K562 (cell line): ENCODE measurements at regions not wholly inside any gene's neighbourhood (a gene's known extent, or its start where the extent isn't known, plus 50 kb on each side); places are given as distances from the start of the nearest gene placed in this dataset.

Source experiments
- ATAC-seq: fragments of 200-7000 bp; cut with Tn5 transposase; 3 replicates; pipeline ENCODE4 v1.9.1; 2020; ENCODE audit warnings: moderate library complexity
- BruUV-seq: library from RNA; stranded (reverse); fragments of 400-500 nt; replicated peaks from 2 replicates; lab custom pipeline; 2021; lab: Mats Ljungman, UMichigan
- CTCF ChIA-PET: fragments of 300-600 bp; formaldehyde crosslinking; extraction: SDS; loops from one replicate; lab custom pipeline; 2021; ENCODE audit warnings: low intra/inter-chr PET ratio; lab: Yijun Ruan, JAX
- POLR2A ChIA-PET: fragments of 300-600, 350-650 bp; sonication (Branson Sonifier 250); formaldehyde crosslinking; extraction: SDS; loops from one replicate; lab custom pipeline; 2021; ENCODE audit warnings: antibody characterized with exemption, inconsistent platforms; lab: Yijun Ruan, JAX
- DNase-seq, 4 experiments: peaks; one replicate each; pipeline versions ENCODE4 v3.0.0 to v3.0.0-alpha.2; 2011 to 2018; ENCODE audit warnings: low spot score in 3 of 4, mixed read lengths in 3 of 4; ENCODE audit errors: extremely low read depth in 1 of 4
- FAIRE-seq: peaks from 2 replicates; lab custom pipeline; 2011; peaks lifted over from hg19 to GRCh38; lab: Jason Lieb, UNC
- H2AFZ ChIP-seq: 2 replicates; pipeline ENCODE4 v1.6.0; 2011; ENCODE audit warnings: low read depth, low read length, control low read depth, inconsistent platforms
- H3K27ac ChIP-seq: fragments of 200-600 bp; 3 replicates; pipeline ENCODE4 v1.8.0; 2011; ENCODE audit warnings: low read depth, mild to moderate bottlenecking, control low read depth, inconsistent platforms, low read length, moderate library complexity, mixed read lengths; ENCODE audit errors: extremely low read depth
- H3K27me3 ChIP-seq, 2 experiments: fragments of 300-600 bp in 1 of 2; 2 replicates in 1 of 2; 3 replicates in 1 of 2; pipeline versions ENCODE4 v1.6.0 to v1.8.0; 2011; ENCODE audit warnings: inconsistent platforms in 2 of 2, low read length in 2 of 2, mild to moderate bottlenecking in 1 of 2, mixed read lengths in 1 of 2, moderate library complexity in 1 of 2; ENCODE audit not compliant: control insufficient read depth in 2 of 2, insufficient read depth in 2 of 2
- H3K36me3 ChIP-seq: fragments of 300-600 bp; 3 replicates; pipeline ENCODE4 v1.8.0; 2011; ENCODE audit warnings: mild to moderate bottlenecking, low read length, inconsistent platforms; ENCODE audit not compliant: control insufficient read depth, insufficient read depth
- H3K4me1 ChIP-seq, 2 experiments: fragments of 200-600 bp in 1 of 2; replicated peaks in 1 of 2; 2 replicates in 1 of 2; 3 replicates in 1 of 2; pipeline versions ENCODE4 v1.5.1 to v1.8.0; 2011; ENCODE audit warnings: inconsistent platforms in 2 of 2, low read length in 2 of 2, mild to moderate bottlenecking in 1 of 2, mixed read lengths in 1 of 2, moderate library complexity in 1 of 2; ENCODE audit not compliant: control insufficient read depth in 2 of 2, insufficient read depth in 2 of 2
- H3K4me2 ChIP-seq: 2 replicates; pipeline ENCODE4 v1.6.1; 2011; ENCODE audit warnings: low read length, control low read depth, inconsistent platforms, mixed read lengths; ENCODE audit not compliant: insufficient read depth
- H3K4me3 ChIP-seq: fragments of 200-600 bp; sonication (generic), shearing (Covaris generic); 2 replicates; pipeline ENCODE4 v1.5.1; 2016; ENCODE audit warnings: control low read depth, inconsistent platforms
- H3K79me2 ChIP-seq: fragments of 200-600 bp; 3 replicates; pipeline ENCODE4 v1.8.0; 2011; ENCODE audit warnings: low read length, inconsistent platforms; ENCODE audit not compliant: control insufficient read depth, insufficient read depth
- H3K9ac ChIP-seq, 2 experiments: 2 replicates each; pipeline versions ENCODE4 v1.6.0 to v1.6.1; 2011; ENCODE audit warnings: low read depth in 2 of 2, low read length in 2 of 2, control low read depth in 1 of 2, inconsistent platforms in 1 of 2, mild to moderate bottlenecking in 1 of 2, mixed read lengths in 1 of 2; ENCODE audit not compliant: insufficient read depth in 1 of 2
- H3K9me1 ChIP-seq: one replicate; pipeline ENCODE4 v1.6.0; 2011; ENCODE audit warnings: inconsistent platforms, mild to moderate bottlenecking, low read length, moderate library complexity; ENCODE audit not compliant: control insufficient read depth, insufficient read depth
- H3K9me3 ChIP-seq: replicated peaks from 2 replicates; pipeline ENCODE4 v1.5.1; 2011; ENCODE audit warnings: low read depth, low read length, inconsistent platforms; ENCODE audit not compliant: control insufficient read depth, insufficient read depth
- H4K20me1 ChIP-seq: replicated peaks from 2 replicates; pipeline ENCODE4 v1.6.1; 2011; ENCODE audit warnings: low read length, inconsistent platforms, mixed read lengths; ENCODE audit not compliant: control insufficient read depth, insufficient read depth
- ETV5 ChIP-seq: sonication (generic); formaldehyde crosslinking; IDR thresholded peaks from 2 replicates; pipeline ENCODE4 v1.4.0; 2020; ENCODE audit warnings: low read depth, mild to moderate bottlenecking, missing genetic modification reagents
- ZNF407 ChIP-seq: fragments of 450-650 bp; IDR thresholded peaks from 2 replicates; pipeline ENCODE4 v1.6.1; 2016; ENCODE audit warnings: low read depth
- WGBS: fragments of 100-300 bp; shearing (Covaris generic); methylation state at CpG from one replicate; pipeline ENCODE4 v1.1.6; 2016; ENCODE audit warnings: low coverage, mixed read lengths; ENCODE audit not compliant: insufficient coverage; ENCODE audit errors: missing lambda C conversion rate; 5-methylcytosine and 5-hydroxymethylcytosine counted together
- in situ Hi-C: fragments of 300-500 bp; cut with MboI; formaldehyde crosslinking; loops from 4 replicates; pipeline ENCODE4 v1.15.0; 2018; ENCODE audit warnings: inconsistent platforms, mixed read lengths
- intact Hi-C: fragments of 100-400 bp; cut with micrococcal nuclease; formaldehyde crosslinking; loops from 2 replicates; pipeline ENCODE4 v1.14.2; 2022
- TF ChIP-seq, protein P1 (sequence below), 3 experiments: fragments of 200-800 bp in 1 of 3; fragments of 250-450 bp in 1 of 3; fragments of 450-650 bp in 1 of 3; sonication (Bioruptor Pico) in 1 of 3; sonication (Bioruptor generic) in 1 of 3; formaldehyde crosslinking in 1 of 3; IDR thresholded peaks; 2 replicates each; pipeline versions ENCODE4 v1.6.1 to v1.8.0; 2016 to 2022; ENCODE audit warnings: mild to moderate bottlenecking in 2 of 3, missing genetic modification characterization in 2 of 3, missing compliant biosample characterization in 1 of 3, moderate library complexity in 1 of 3

GRCh38 chr3:64900156-64900555, 212.4 kb upstream of the ADAMTS9 start:
- POLR2A ChIA-PET: no interaction called here
- in situ Hi-C loops (no loop called here), intact Hi-C loops (no loop called here)
- Histone ChIP-seq H2AFZ (no peak overlapping the region), H3K4me2 (no peak overlapping the region), H3K36me3 (no peaks in the 10 kb centered on the region), H3K9me1 (no peaks in the 10 kb centered on the region), H3K27me3 (no peaks in the 10 kb centered on the region), H4K20me1 (no peaks in the 10 kb centered on the region), H3K27ac (no peak overlapping the region), H3K4me3 (no peak overlapping the region), H3K79me2 (no peaks in the 10 kb centered on the region), H3K9ac (no peak overlapping the region), H3K9me3 (no peaks in the 10 kb centered on the region), H3K4me1 (no peaks in the 10 kb centered on the region; a peak in 1 of 5 replicates)
- no TSS peak for BruUV-seq
- TF ChIP-seq, protein P1, sequence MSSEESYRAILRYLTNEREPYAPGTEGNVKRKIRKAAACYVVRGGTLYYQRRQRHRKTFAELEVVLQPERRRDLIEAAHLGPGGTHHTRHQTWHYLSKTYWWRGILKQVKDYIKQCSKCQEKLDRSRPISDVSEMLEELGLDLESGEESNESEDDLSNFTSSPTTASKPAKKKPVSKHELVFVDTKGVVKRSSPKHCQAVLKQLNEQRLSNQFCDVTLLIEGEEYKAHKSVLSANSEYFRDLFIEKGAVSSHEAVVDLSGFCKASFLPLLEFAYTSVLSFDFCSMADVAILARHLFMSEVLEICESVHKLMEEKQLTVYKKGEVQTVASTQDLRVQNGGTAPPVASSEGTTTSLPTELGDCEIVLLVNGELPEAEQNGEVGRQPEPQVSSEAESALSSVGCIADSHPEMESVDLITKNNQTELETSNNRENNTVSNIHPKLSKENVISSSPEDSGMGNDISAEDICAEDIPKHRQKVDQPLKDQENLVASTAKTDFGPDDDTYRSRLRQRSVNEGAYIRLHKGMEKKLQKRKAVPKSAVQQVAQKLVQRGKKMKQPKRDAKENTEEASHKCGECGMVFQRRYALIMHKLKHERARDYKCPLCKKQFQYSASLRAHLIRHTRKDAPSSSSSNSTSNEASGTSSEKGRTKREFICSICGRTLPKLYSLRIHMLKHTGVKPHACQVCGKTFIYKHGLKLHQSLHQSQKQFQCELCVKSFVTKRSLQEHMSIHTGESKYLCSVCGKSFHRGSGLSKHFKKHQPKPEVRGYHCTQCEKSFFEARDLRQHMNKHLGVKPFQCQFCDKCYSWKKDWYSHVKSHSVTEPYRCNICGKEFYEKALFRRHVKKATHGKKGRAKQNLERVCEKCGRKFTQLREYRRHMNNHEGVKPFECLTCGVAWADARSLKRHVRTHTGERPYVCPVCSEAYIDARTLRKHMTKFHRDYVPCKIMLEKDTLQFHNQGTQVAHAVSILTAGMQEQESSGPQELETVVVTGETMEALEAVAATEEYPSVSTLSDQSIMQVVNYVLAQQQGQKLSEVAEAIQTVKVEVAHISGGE (CRISPR knock-in tag; IDR thresholded peaks at IDR 0.05): peak in 1 of 3 experiments; percentile 65; a peak in 2 of 6 replicates
- TF ChIP-seq ETV5 (no peak), ZNF407 (no peak)
- DNase-seq: no peak
- CTCF ChIA-PET: no interaction called here
- no peak for FAIRE-seq
- WGBS: 3% methylated on average over 3 of the region's 3 CpGs
- no peak for ATAC-seq
